ENCODE measurements at regions not wholly inside any gene's neighbourhood (a gene's known extent, or its start where the extent isn't known, plus 50 kb on each side); places are given as distances from the start of the nearest gene placed in this dataset.

DNA sequence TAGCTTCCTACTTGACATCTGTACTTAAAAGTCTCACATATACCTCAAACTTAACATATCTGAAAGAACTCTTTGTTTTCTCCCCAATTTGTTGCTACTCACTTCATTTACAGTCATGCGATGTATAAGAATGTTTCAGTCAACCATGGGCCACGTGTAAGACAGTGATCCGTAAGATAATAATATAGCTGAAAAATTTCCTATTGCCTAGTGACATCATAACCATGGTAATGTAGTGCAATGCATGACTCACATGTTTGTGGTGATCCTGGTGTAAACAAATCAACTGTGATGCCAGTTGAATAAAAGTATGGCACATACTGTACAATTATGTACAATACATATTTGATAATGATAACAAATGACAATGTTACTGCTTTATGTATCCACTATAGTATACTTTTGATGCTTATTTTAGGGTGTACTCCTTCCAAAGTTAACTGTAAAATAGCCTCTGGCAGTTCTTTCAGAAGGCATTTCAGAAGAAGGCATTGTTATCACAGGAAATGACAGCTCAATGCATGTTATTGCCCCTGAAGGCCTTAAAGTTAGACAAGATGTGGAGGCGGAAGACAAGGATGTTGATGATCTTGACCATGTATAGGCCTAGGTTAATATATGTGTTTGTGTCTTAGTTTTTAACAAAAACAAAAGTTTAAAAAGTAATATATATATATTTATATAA is 579.0 kb downstream of the EPHA7 start:
- no peak for DNase-seq (ENCODE audit: low read depth in 4 of 4, low spot score in 2 of 4)

GRCh38 chr6:92828788-92829187 is 590.6 kb downstream of the EPHA7 start:
- no peak for DNase-seq (ENCODE audit: low read depth in 4 of 4, low spot score in 2 of 4)

DNA sequence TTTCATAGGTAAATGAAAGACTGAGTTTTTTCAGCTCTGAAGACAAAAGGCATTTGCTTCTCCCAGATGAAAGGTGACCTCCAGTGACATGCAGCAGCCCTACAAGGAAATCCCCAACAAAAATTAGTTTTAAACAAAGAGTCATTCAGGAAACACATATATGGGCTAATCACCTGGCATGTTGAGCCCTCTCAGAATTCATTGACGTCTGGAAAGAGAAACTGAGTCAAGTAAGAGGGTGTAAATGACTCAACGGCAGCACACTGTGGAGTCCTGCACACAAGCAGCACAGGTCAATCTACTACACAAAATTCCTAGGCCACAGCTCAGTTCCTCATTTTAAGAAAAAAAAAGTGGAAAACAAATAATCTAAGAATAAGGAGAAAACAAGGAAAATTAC is 592.3 kb downstream of the EPHA7 start:
- DNase-seq (ENCODE audit: low read depth in 4 of 4, low spot score in 2 of 4): no peak

DNA sequence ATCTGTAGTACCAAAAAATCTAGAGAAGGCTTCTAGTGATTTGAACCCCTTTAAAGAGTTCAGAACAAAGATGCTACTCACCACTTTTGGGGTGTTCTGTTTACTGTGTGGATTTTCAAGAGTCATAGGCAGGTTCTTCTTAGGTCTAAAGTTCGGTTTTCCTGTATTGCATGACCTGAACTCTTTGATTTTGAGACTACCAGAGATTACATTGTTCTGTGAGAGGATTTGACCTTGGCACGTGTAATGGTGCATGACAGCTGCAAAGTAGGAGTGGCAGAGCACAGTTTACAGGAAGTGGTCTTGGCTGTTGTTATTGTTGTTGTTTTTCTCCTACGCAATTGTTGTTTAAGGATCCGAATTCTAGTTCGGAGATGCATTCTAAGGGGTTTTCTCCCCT is 592.7 kb downstream of the EPHA7 start:
- no peak for DNase-seq (ENCODE audit: low read depth in 4 of 4, low spot score in 2 of 4)

- no peak for DNase-seq (ENCODE audit: low read depth in 4 of 4, low spot score in 2 of 4)
These were observed 597.1 kb downstream of the EPHA7 start for GRCh38 chr6:92822222-92822621.

GRCh38 chr6:92820601-92821000 is 598.8 kb downstream of the EPHA7 start:
- no peak for DNase-seq (ENCODE audit: low read depth in 4 of 4, low spot score in 2 of 4)

GRCh38 chr6:92810913-92811312 is 608.4 kb downstream of the EPHA7 start:
- peak in 3 of 4 donors; percentile 7 to 39 (median 13) for DNase-seq (ENCODE audit: low read depth in 4 of 4, low spot score in 2 of 4)

GRCh38 chr6:92806254-92806653 is 613.1 kb downstream of the EPHA7 start:
- DNase-seq (ENCODE audit: low read depth in 4 of 4, low spot score in 2 of 4): no peak

GRCh38 chr6:92791403-92791802 is 628.0 kb downstream of the EPHA7 start:
- no peak for DNase-seq (ENCODE audit: low read depth in 4 of 4, low spot score in 2 of 4)

- no peak for DNase-seq (ENCODE audit: low read depth in 4 of 4, low spot score in 2 of 4)
These were observed 629.0 kb downstream of the EPHA7 start for GRCh38 chr6:92790381-92790780.

- DNase-seq (ENCODE audit: low read depth in 4 of 4, low spot score in 2 of 4): no peak
These were observed 635.1 kb downstream of the EPHA7 start for GRCh38 chr6:92784235-92784634.

DNA sequence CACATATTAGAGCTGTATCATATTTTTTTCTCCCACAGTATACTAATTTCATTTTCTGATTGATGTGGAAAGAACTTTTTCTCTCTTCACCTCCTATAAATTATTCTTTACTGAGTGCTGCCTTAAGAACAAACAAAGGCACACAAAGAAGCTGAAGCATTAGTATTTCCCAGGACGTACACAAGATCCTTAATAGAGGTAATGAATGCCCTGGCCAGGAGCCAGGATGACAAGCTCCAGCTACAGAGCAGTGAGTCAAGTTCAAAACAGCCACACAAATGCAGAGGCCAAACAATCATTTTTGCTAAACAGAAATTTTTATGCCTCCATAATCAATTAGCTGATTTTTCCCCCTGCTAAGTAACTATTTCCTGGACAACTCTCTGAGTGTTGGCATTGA is 639.6 kb downstream of the EPHA7 start:
- no peak for DNase-seq (ENCODE audit: low read depth in 4 of 4, low spot score in 2 of 4)

GRCh38 chr6:92777146-92777740 is 642.1 kb downstream of the EPHA7 start:
- no peak for DNase-seq (ENCODE audit: low read depth in 4 of 4, low spot score in 2 of 4)

DNA sequence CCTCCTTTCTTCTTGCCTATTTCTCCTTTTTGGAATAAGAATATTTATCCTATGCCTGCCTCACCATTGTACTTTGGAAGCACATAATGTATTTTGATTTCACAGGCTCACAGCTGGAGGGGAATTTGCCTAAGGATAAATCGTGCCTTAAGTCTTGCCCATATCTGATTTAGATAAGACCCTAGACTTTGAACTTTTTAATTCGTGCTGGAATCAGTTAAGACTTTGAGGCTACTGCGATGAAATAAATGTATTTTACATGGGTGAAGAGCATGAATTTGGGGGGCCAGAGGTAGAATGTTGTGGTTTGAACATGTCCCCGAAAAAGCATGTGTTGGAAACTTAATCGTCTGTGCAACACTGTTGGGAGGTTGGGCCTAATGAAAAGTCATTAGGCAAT is 648.8 kb downstream of the EPHA7 start:
- no peak for DNase-seq (ENCODE audit: low read depth in 4 of 4, low spot score in 2 of 4)

DNA sequence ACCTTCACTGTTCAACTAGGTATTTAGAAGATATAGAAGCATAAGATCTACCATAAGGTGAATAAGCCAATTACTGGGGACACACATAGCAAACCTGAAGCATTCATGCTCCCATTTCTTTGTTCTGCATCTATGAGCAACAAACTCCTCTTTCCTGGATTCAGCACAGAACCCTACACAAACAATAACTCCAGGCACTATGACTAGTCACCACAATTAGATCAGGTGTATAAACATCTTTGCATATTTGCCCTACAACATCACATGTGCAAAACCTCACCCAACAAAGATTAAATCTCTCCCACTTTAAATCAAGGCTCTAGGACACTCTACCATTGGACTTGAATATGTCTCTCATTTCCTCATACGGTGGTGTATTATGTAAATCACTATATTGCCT is 652.3 kb downstream of the EPHA7 start:
- DNase-seq (ENCODE audit: low read depth in 4 of 4, low spot score in 2 of 4): no peak

GRCh38 chr6:92763680-92764079 is 655.7 kb downstream of the EPHA7 start:
- DNase-seq (ENCODE audit: low read depth in 4 of 4, low spot score in 2 of 4): no peak

- no peak for DNase-seq (ENCODE audit: low read depth in 4 of 4, low spot score in 2 of 4)
These were observed 656.1 kb downstream of the EPHA7 start for GRCh38 chr6:92763274-92763584.

GRCh38 chr6:92762443-92763273 is 656.7 kb downstream of the EPHA7 start:
- peak in 3 of 4 donors; percentile 32 to 65 (median 53) for DNase-seq (ENCODE audit: low read depth in 4 of 4, low spot score in 2 of 4)

- DNase-seq (ENCODE audit: low read depth in 4 of 4, low spot score in 2 of 4): no peak
These were observed 660.2 kb downstream of the EPHA7 start for GRCh38 chr6:92759178-92759577.

GRCh38 chr6:92757925-92758324 is 661.4 kb downstream of the EPHA7 start:
- no peak for DNase-seq (ENCODE audit: low read depth in 4 of 4, low spot score in 2 of 4)

DNA sequence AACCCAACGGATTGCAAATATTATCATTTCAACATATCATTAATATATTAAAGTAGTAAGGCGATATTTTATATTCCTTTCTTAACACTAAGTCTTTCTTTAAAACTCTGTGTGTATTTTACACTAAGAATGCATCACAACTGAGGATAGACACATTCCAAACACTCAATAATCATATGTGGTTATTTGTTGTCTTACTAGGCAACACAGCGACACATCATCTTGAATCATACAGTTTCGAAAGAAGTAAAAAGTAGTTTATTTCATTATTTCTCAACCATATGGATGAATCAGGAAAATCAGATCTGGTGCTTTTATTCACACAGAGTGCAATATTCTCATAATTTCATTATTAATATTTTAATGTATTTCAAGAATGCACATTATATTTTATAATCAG is 662.4 kb downstream of the EPHA7 start:
- DNase-seq (ENCODE audit: low read depth in 4 of 4, low spot score in 2 of 4): no peak

- no peak for DNase-seq (ENCODE audit: low read depth in 4 of 4, low spot score in 2 of 4)
These were observed 665.4 kb downstream of the EPHA7 start for GRCh38 chr6:92753956-92754355.
